GM12878 (cell line): ENCODE measurements at regions not wholly inside any gene's neighbourhood (a gene's known extent, or its start where the extent isn't known, plus 50 kb on each side); places are given as distances from the start of the nearest gene placed in this dataset.

ENCODE experiments used
- ATF7 ChIP-seq: fragments of 450-650 bp; IDR thresholded peaks from 2 replicates; pipeline ENCODE4 v1.6.1; 2016; ENCODE audit warnings: low read depth, mild to moderate bottlenecking
- E4F1 ChIP-seq: fragments of 450-650 bp; IDR thresholded peaks from 2 replicates; pipeline ENCODE4 v1.6.1; 2018; ENCODE audit warnings: borderline replicate concordance, mild to moderate bottlenecking; ENCODE audit not compliant: partially characterized antibody
- EGR1 ChIP-seq, 2 experiments: IDR thresholded peaks; 1 replicate in 1 of 2; 2 replicates in 1 of 2; pipeline ENCODE4 v1.6.1; 2011 to 2012; ENCODE audit warnings: low read depth in 2 of 2, low read length in 2 of 2, borderline replicate concordance in 1 of 2, mild to moderate bottlenecking in 1 of 2, moderate library complexity in 1 of 2
- NFYB ChIP-seq: IDR thresholded peaks from 2 replicates; pipeline ENCODE4 v1.6.1; 2011; ENCODE audit warnings: low read depth, mild to moderate bottlenecking, low read length, improper control_type of control experiment, moderate library complexity; ENCODE audit not compliant: insufficient read depth
- TF ChIP-seq, protein P1 (sequence below): IDR thresholded peaks from 2 replicates; pipeline ENCODE4 v1.6.1; 2012; ENCODE audit warnings: low read depth, low read length, improper control_type of control experiment
- TF ChIP-seq, protein P2 (sequence below): fragments of 450-650 bp; formaldehyde crosslinking; IDR thresholded peaks from 2 replicates; pipeline ENCODE4 v1.4.0; 2022; ENCODE audit warnings: mild to moderate bottlenecking, moderate library complexity

DNA sequence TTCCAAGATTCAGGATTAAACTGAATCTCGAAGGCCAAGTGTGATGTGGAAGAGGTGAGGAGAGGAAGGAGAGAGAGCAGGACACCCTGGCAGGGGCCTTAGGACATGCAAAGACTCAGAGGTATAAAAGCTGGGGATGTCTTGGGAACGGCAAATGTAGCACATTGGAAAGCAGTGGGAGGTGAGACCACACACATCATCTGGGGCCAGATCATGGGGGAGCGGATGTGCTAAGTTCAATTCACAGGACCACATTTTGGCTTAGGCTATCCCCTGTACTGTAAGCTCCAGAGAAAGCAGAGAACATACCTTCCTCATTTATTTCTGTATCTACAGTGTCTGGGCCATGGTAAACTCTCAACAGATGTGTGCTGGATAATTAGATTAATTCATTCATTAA is 59.5 kb upstream of the MBOAT1 start (continued):
- TF ChIP-seq NFYB, result no peak
- no peak for TF ChIP-seq ATF7
- TF ChIP-seq, protein P1, sequence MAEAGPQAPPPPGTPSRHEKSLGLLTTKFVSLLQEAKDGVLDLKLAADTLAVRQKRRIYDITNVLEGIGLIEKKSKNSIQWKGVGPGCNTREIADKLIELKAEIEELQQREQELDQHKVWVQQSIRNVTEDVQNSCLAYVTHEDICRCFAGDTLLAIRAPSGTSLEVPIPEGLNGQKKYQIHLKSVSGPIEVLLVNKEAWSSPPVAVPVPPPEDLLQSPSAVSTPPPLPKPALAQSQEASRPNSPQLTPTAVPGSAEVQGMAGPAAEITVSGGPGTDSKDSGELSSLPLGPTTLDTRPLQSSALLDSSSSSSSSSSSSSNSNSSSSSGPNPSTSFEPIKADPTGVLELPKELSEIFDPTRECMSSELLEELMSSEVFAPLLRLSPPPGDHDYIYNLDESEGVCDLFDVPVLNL, result no peak
- no peak for TF ChIP-seq EGR1 (IDR thresholded peaks at IDR 0.05; ENCODE audit: borderline replicate concordance in 1 of 2, low read depth in 2 of 2, low read length in 2 of 2)
- TF ChIP-seq, protein P2, sequence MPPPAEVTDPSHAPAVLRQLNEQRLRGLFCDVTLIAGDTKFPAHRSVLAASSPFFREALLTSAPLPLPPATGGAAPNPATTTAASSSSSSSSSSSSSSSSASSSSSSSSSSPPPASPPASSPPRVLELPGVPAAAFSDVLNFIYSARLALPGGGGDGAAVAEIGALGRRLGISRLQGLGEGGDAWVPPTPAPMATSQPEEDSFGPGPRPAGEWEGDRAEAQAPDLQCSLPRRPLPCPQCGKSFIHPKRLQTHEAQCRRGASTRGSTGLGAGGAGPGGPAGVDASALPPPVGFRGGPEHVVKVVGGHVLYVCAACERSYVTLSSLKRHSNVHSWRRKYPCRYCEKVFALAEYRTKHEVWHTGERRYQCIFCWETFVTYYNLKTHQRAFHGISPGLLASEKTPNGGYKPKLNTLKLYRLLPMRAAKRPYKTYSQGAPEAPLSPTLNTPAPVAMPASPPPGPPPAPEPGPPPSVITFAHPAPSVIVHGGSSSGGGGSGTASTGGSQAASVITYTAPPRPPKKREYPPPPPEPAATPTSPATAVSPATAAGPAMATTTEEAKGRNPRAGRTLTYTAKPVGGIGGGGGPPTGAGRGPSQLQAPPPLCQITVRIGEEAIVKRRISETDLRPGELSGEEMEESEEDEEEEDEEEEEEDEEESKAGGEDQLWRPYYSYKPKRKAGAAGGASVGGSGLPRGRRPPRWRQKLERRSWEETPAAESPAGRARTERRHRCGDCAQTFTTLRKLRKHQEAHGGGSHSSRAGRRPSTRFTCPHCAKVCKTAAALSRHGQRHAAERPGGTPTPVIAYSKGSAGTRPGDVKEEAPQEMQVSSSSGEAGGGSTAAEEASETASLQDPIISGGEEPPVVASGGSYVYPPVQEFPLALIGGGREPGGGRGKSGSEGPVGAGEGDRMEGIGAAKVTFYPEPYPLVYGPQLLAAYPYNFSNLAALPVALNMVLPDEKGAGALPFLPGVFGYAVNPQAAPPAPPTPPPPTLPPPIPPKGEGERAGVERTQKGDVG, result no peak
- TF ChIP-seq E4F1, result no peak
